Bronchial epithelial cell (primary cell): ENCODE measurements at regions not wholly inside any gene's neighbourhood (a gene's known extent, or its start where the extent isn't known, plus 50 kb on each side); places are given as distances from the start of the nearest gene placed in this dataset.

Experiments used
- DNase-seq: peaks from one replicate; pipeline ENCODE4 v3.0.0-alpha.2; 2010; ENCODE audit warnings: low read depth
- FAIRE-seq: peaks from 2 replicates; lab custom pipeline; 2011; peaks lifted over from hg19 to GRCh38; lab: Jason Lieb, UNC
- H3K27me3 ChIP-seq: 2 replicates; pipeline ENCODE4 v1.5.1; 2011; ENCODE audit warnings: low read length; ENCODE audit not compliant: control insufficient read depth, insufficient read depth
- H3K36me3 ChIP-seq: 2 replicates; pipeline ENCODE4 v1.5.1; 2011; ENCODE audit warnings: low read length; ENCODE audit not compliant: control insufficient read depth, insufficient read depth
- H3K4me3 ChIP-seq: 2 replicates; pipeline ENCODE4 v1.5.1; 2011; ENCODE audit warnings: mild to moderate bottlenecking, low read depth, low read length, control low read depth
- TF ChIP-seq, protein P1 (sequence below): IDR thresholded peaks from 2 replicates; pipeline ENCODE4 v1.5.1; 2011; ENCODE audit warnings: mild to moderate bottlenecking, moderate library complexity, low read length, control low read depth, inconsistent platforms; ENCODE audit not compliant: insufficient read depth, severe bottlenecking

DNA sequence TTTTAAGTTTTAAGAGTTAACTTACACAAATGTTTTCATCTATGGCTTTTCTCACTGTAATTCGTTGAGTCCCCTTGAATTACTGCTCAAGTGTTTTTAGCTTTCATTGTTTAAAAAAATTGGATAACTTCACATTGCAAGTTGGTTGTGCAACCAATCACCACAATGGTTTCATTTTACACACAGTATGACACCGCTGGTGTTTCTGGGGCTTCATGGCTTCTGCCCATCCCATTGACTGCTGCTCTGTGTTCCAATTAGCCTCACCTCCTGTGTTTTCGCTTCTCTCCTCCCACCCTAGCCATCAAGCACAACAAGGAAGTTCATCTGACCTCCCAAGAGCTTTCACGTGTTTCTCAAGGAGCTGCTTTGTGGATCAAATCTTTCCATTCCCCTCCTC lies 199.1 kb upstream of the CHAC2 start:
- TF ChIP-seq, protein P1, sequence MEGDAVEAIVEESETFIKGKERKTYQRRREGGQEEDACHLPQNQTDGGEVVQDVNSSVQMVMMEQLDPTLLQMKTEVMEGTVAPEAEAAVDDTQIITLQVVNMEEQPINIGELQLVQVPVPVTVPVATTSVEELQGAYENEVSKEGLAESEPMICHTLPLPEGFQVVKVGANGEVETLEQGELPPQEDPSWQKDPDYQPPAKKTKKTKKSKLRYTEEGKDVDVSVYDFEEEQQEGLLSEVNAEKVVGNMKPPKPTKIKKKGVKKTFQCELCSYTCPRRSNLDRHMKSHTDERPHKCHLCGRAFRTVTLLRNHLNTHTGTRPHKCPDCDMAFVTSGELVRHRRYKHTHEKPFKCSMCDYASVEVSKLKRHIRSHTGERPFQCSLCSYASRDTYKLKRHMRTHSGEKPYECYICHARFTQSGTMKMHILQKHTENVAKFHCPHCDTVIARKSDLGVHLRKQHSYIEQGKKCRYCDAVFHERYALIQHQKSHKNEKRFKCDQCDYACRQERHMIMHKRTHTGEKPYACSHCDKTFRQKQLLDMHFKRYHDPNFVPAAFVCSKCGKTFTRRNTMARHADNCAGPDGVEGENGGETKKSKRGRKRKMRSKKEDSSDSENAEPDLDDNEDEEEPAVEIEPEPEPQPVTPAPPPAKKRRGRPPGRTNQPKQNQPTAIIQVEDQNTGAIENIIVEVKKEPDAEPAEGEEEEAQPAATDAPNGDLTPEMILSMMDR: no peak
- H3K27me3 ChIP-seq: no peaks in the 10 kb centered on the region
- FAIRE-seq: no peak
- H3K36me3 ChIP-seq: no peaks in the 10 kb centered on the region
- peak; percentile 5 for DNase-seq
- H3K4me3 ChIP-seq: no peak overlapping the region

DNA sequence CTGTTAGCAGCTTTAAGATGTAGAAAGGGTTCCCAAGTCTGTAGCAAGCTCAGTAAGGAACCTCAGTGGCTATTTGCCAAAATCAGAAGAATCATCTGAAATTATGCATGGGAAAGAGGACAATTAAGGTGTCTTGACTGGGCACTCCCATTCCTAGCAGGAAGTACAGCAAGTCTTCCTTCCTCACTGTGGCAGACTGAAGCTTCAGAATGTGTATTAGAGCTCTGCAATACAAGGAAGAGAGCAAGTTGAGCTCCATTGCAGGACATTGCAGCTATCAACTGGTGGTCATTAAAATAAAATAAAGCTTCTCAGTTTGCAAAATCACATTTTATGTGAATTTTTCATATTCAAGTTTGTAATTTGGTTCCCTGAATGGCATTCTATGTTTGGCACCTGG lies 200.5 kb upstream of the CHAC2 start:
- TF ChIP-seq, protein P1: no peak
- H3K4me3 ChIP-seq: no peak overlapping the region
- no peak for FAIRE-seq
- no peak for DNase-seq
- H3K27me3 ChIP-seq: no peaks in the 10 kb centered on the region
- no peaks in the 10 kb centered on the region for H3K36me3 ChIP-seq

DNA sequence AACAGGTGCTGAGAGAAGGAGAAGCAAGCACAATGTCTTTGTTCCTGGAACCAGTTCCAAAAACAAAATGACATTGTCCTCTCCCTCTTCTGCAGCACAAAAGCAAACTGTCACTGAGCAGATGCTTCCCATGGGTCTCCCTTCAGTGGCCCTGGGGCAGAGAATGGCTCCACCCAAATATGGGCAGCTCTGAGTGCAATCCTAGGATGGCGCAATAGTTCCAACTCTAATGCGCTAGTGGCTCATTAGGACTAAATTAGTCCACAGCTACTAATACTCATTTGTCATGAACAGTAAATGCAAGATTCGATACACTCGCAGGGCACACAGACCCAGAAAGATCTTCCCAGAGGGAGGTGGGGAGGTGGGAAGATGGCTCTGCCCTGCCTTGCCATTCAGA lies 205.2 kb upstream of the CHAC2 start:
- no peaks in the 10 kb centered on the region for H3K36me3 ChIP-seq
- DNase-seq (no peak), FAIRE-seq (no peak)
- H3K27me3 ChIP-seq: no peaks in the 10 kb centered on the region
- H3K4me3 ChIP-seq: no peak overlapping the region
- TF ChIP-seq, protein P1: no peak

DNA sequence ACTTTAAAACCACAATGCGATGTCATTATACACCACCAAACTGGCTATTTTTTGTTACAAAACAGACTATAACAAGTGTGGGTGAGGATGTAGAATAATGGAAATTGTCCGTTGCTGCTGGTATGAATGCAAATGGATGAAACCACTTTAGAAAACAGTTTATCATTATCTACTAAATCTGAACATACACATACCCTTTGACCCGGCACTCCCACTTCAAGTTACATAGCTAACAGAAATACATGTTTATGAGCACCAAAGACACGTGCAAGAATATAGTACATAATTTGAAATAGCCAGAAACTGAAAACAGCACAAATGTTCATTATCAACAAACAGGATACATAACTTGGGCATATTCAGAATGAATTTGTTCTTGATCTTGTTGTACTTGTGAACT lies 206.4 kb upstream of the CHAC2 start:
- Histone ChIP-seq H3K4me3 (no peak overlapping the region), H3K36me3 (no peaks in the 10 kb centered on the region), H3K27me3 (no peaks in the 10 kb centered on the region)
- no peak for DNase-seq
- TF ChIP-seq, protein P1: no peak
- no peak for FAIRE-seq

DNA sequence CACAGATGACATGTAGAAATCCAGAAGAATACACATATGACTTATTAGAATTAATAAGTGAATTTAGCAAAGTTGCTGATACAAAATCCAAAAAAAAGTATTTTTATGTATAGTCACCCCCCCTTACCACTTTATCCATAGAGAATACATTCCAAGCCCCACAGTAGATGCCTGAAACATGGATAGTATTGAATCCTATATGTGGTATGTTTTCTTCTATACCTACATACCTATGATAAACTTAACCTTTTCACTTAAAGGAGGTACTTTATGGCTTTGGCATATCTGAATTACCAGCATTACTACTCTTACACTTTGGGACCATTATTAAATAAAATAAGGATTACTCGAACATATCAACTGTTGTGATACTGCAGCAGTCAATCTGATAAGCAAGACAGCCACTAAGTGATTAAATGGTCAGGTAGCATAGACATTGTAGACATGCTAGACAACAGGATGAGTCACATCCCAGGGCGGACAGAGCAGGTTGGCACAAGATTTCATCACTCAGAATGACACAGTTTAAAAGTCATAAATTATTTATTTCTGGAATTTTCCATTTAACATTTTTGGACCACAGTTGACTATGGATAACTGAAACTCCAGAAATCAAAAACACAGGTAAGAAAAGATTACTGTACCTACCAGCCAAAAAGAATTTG lies 208.2 kb upstream of the CHAC2 start:
- TF ChIP-seq, protein P1: no peak
- DNase-seq: peak; percentile 91
- no peak overlapping the region for H3K4me3 ChIP-seq
- no peaks in the 10 kb centered on the region for H3K27me3 ChIP-seq
- no peak for FAIRE-seq
- H3K36me3 ChIP-seq: no peaks in the 10 kb centered on the region

DNA sequence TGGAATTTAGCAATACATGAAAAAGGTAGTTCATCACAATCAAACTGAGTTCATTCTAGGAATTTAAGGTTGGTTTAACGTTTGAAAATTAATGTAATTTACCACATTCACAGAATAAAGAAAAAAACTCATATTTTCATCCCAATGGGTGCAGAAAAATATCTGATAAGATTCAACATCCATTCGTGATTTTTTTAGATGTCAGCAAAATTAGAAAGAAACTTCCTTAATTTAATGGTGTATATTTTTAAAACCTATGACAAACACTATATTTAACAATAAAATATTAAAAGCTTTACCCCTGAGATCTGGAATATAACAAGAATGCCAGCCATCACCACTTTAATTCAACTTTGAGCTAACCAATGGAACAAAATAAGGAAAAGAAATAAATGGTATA lies 208.7 kb upstream of the CHAC2 start:
- no peaks in the 10 kb centered on the region for H3K36me3 ChIP-seq
- no peaks in the 10 kb centered on the region for H3K27me3 ChIP-seq
- H3K4me3 ChIP-seq: no peak overlapping the region
- DNase-seq (no peak), FAIRE-seq (no peak)
- TF ChIP-seq, protein P1: no peak
